ENCODE measurements at regions not wholly inside any gene's neighbourhood (a gene's known extent, or its start where the extent isn't known, plus 50 kb on each side); places are given as distances from the start of the nearest gene placed in this dataset.
A peak's percentile ranks its signal among the peaks of the same experiment; 100 is the strongest.
"Not testable (repeated sequence)": the region's sequence is repeated elsewhere in the genome, so short reads cannot be mapped to it uniquely, and the experiment has no call there.

- ATAC-seq, result peak; percentile 38
- no peak for DNase-seq
- intact Hi-C loops (cut with micrococcal nuclease), result no loop called here
Measured at GRCh38 chr2:179336782-179337534, 72.3 kb upstream of the SESTD1 start.

- no peak for ATAC-seq
- no peak for DNase-seq
- intact Hi-C loops (cut with micrococcal nuclease), result no loop called here
Measured at GRCh38 chr2:179335732-179336131, 71.1 kb upstream of the SESTD1 start.

GRCh38 chr2:179332903-179333302 is 68.3 kb upstream of the SESTD1 start:
- DNase-seq (no peak), ATAC-seq (no peak)
- intact Hi-C loops (cut with micrococcal nuclease), result no loop called here

DNA sequence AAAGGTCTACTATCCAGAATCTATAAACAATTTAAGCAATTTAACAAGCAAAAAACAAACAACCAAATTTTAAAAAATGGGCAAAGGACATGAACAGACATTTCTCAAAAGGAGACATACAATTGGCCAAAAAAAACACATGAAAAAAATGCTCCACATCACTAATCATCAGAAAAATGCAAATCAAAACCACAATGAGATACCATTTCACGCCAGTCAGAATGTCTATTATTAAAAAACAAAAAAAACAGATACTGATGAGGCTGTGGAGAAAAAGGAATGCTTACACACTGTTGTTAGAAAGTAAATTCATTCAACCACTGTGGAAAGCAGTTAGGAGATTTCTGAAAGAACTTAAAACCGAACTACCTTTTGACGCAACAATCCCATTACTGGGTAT is 66.4 kb upstream of the SESTD1 start:
- ATAC-seq (no peak), DNase-seq (no peak)
- intact Hi-C loops (cut with micrococcal nuclease), result no loop called here

GRCh38 chr2:179322289-179322688 is 57.7 kb upstream of the SESTD1 start:
- intact Hi-C loops (cut with micrococcal nuclease), result no loop called here
- no peak for DNase-seq
- ATAC-seq, result no peak

GRCh38 chr2:179321034-179321433 is 56.4 kb upstream of the SESTD1 start:
- DNase-seq; ATAC-seq; intact Hi-C loops (cut with micrococcal nuclease): not testable (repeated sequence)

GRCh38 chr2:179314729-179315128 is 50.1 kb upstream of the SESTD1 start:
- DNase-seq; ATAC-seq; intact Hi-C loops (cut with micrococcal nuclease): not testable (repeated sequence)
